ENCODE measurements at regions not wholly inside any gene's neighbourhood (a gene's known extent, or its start where the extent isn't known, plus 50 kb on each side); places are given as distances from the start of the nearest gene placed in this dataset.

GRCh38 chr21:27787046-27787445 is 820.2 kb upstream of the ADAMTS5 start:
- TF ChIP-seq, protein P1, sequence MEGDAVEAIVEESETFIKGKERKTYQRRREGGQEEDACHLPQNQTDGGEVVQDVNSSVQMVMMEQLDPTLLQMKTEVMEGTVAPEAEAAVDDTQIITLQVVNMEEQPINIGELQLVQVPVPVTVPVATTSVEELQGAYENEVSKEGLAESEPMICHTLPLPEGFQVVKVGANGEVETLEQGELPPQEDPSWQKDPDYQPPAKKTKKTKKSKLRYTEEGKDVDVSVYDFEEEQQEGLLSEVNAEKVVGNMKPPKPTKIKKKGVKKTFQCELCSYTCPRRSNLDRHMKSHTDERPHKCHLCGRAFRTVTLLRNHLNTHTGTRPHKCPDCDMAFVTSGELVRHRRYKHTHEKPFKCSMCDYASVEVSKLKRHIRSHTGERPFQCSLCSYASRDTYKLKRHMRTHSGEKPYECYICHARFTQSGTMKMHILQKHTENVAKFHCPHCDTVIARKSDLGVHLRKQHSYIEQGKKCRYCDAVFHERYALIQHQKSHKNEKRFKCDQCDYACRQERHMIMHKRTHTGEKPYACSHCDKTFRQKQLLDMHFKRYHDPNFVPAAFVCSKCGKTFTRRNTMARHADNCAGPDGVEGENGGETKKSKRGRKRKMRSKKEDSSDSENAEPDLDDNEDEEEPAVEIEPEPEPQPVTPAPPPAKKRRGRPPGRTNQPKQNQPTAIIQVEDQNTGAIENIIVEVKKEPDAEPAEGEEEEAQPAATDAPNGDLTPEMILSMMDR (IDR thresholded peaks at IDR 0.05): no peak
- TF ChIP-seq POLR2AphosphoS5 (IDR thresholded peaks at IDR 0.05): no peak
- no peak for TF ChIP-seq EP300 (IDR thresholded peaks at IDR 0.05)
- no peak for TF ChIP-seq POLR2A (IDR thresholded peaks at IDR 0.05)
